ENCODE measurements at regions not wholly inside any gene's neighbourhood (a gene's known extent, or its start where the extent isn't known, plus 50 kb on each side); places are given as distances from the start of the nearest gene placed in this dataset.
"Not testable (repeated sequence)": the region's sequence is repeated elsewhere in the genome, so short reads cannot be mapped to it uniquely, and the experiment has no call there.

DNA sequence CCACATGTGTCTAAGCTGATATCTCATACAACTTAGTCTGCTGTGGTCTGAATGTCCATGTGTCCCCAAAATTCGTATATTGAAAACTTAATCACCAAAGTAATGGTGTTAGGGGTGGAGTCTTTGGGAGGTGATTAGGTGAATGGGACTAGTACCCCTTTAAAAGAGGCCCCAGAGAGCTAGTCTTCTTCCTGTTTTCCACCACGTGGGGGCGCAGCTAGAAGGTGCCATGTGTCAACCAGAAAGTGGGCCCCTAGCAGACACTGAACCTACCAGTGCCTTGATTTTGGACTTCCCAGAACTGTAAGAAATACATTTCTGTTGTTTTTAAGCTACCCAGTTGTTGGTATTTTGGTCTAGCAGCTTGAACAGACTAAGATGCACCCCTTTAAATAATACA lies 86.6 kb downstream of the ASB1 start:
- peak; percentile 41 to 69 for DNase-seq
- Histone ChIP-seq H3K4me3 (no peak overlapping the region), H3K4me1 (no peaks in the 10 kb centered on the region), H3K27me3 (peaks cover 8% of the 10 kb centered on the region), H3K27ac (no peak overlapping the region), H3K9me3 (replicated peaks) (peaks cover 3% of the 10 kb centered on the region; the same call in 1 of the 2 replicates), H3K36me3 (no peaks in the 10 kb centered on the region)

DNA sequence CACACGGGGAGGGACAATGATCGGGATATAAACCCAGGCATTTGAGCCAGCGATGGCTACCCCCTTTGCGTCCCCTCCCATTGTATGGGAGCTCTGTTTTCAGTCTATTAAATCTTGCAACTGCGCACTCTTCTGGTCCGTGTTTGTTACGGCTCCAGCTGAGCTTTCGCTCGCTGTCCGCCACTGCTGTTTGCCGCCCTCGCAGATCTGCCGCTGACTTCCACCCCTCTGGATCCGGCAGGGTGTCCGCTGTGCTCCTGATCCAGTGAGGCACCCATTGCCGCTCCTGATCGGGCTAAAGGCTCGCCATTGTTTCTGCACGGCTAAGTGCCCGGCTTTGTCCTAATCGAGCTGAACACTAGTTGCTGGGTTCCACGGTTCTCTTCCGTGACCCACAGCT lies 87.3 kb downstream of the ASB1 start:
- not testable (repeated sequence) for H3K27ac ChIP-seq; DNase-seq; H3K9me3 ChIP-seq (replicated peaks); H3K4me1 ChIP-seq; H3K36me3 ChIP-seq; H3K27me3 ChIP-seq; H3K4me3 ChIP-seq

DNA sequence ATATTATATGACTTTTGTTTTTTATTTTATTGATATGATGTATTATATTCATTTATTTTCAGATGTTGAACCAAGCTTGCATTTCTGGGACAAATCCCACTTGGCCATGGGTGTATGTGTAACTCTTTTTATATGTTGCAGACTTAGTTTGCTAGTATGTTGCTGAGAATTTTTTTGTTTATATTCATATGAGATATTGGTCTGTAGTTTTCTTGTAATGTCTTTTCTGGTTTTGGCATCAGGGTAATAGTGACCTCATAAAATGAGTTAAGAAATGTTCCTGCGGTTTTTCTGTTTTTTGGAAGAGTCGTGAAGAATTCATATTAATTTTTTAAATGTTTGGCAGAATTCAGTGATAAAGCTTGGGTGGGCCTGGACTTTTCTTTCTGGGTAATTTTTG lies 88.7 kb downstream of the ASB1 start:
- Histone ChIP-seq H3K36me3 (no peaks in the 10 kb centered on the region), H3K27ac (no peak overlapping the region), H3K4me1 (no peaks in the 10 kb centered on the region), H3K27me3 (0 out of 2 replicates have a peak, but pooled peaks cover 4% of the 10 kb centered on the region), H3K4me3 (no peak overlapping the region), H3K9me3 (replicated peaks) (peaks cover 3% of the 10 kb centered on the region; the same call in 1 of the 2 replicates)
- DNase-seq = no peak

GRCh38 chr2:238517209-238517608 lies 90.5 kb downstream of the ASB1 start:
- no peak for DNase-seq
- Histone ChIP-seq H3K4me3 (no peak overlapping the region), H3K36me3 (no peaks in the 10 kb centered on the region), H3K27me3 (no peaks in the 10 kb centered on the region), H3K4me1 (no peaks in the 10 kb centered on the region), H3K9me3 (replicated peaks) (peaks cover 3% of the 10 kb centered on the region; the same call in 1 of the 2 replicates), H3K27ac (no peak overlapping the region)

DNA sequence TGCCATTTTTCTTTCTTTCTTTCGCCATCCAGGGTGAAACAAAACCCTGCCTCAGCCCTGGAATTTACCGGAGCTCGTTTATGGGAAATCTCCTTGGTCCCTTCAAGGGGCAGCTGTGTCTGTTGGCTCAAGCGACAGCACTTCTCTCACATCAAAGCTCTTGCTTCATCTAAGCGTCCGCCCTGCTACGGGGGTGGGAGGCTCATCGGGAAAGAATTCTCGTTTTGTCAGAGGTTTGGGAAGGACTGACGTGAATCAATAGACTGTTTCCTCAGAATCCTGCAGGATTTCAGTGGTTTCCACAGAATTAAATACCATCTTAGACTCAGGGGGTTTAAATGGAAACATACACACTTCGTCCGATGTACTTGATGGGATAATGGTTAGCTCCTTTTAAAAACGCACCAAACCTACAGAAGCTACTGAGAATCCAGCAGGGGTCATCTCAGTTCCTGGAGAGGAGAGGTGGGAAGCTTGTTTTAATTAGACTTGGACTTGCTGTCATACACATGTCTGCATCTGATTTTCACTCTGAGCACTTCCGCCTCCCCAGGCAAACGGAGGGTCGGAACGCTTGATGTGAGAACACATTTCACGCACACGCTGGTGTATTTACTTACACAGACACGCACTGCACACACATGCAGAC lies 91.6 kb downstream of the ASB1 start:
- no peaks in the 10 kb centered on the region for H3K27me3 ChIP-seq
- no peak for DNase-seq

GRCh38 chr2:238518821-238519186 lies 92.1 kb downstream of the ASB1 start:
- Histone ChIP-seq H3K27ac (no peak overlapping the region), H3K9me3 (replicated peaks) (peaks cover 3% of the 10 kb centered on the region; the same call in 1 of the 2 replicates), H3K27me3 (no peaks in the 10 kb centered on the region), H3K36me3 (no peaks in the 10 kb centered on the region), H3K4me3 (no peak overlapping the region), H3K4me1 (no peaks in the 10 kb centered on the region)
- no peak for DNase-seq

More for the DNA sequence above, 91.6 kb downstream of the ASB1 start:
- H3K4me3 ChIP-seq = no peak overlapping the region
- H3K27ac ChIP-seq = no peak overlapping the region
- peaks cover 3% of the 10 kb centered on the region; the same call in 1 of the 2 replicates for H3K9me3 ChIP-seq (replicated peaks)
- H3K36me3 ChIP-seq = no peaks in the 10 kb centered on the region
- no peaks in the 10 kb centered on the region for H3K4me1 ChIP-seq

GRCh38 chr2:238520359-238520886 lies 93.7 kb downstream of the ASB1 start:
- DNase-seq = no peak
- Histone ChIP-seq H3K4me1 (no peaks in the 10 kb centered on the region), H3K4me3 (no peak overlapping the region), H3K36me3 (no peaks in the 10 kb centered on the region), H3K27me3 (no peaks in the 10 kb centered on the region), H3K27ac (no peak overlapping the region), H3K9me3 (replicated peaks) (peaks cover 3% of the 10 kb centered on the region; the same call in 1 of the 2 replicates)

- Histone ChIP-seq H3K36me3 (no peaks in the 10 kb centered on the region), H3K27ac (no peak overlapping the region), H3K4me1 (no peaks in the 10 kb centered on the region), H3K4me3 (no peak overlapping the region), H3K27me3 (no peaks in the 10 kb centered on the region), H3K9me3 (replicated peaks) (peaks cover 3% of the 10 kb centered on the region; the same call in 1 of the 2 replicates)
- DNase-seq = no peak
These were observed 94.3 kb downstream of the ASB1 start for GRCh38 chr2:238521002-238521401.

DNA sequence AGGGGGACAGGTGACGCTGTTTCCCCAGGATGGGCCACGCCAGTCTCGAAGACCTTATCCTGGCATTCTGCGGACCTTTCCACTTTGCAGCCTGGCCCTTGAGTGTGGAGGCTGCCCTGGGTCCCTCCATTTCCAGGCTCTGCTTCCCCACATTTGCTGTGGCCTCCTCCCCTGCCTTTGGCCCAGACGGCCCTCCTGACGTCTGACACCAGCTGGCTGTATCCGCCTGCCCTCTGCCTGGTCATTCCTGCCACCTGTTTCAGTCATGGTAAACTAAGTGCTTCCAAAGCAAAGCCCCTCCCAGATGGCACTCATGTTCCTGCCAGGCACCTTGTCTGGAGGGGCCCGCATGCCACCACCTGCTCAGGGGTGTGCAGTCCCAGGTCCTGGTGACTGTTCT lies 95.1 kb downstream of the ASB1 start:
- Histone ChIP-seq H3K9me3 (replicated peaks) (no peaks in the 10 kb centered on the region), H3K27me3 (no peaks in the 10 kb centered on the region), H3K36me3 (no peaks in the 10 kb centered on the region), H3K27ac (no peak overlapping the region), H3K4me1 (no peaks in the 10 kb centered on the region), H3K4me3 (no peak overlapping the region)
- peak; percentile 31 to 47 for DNase-seq

DNA sequence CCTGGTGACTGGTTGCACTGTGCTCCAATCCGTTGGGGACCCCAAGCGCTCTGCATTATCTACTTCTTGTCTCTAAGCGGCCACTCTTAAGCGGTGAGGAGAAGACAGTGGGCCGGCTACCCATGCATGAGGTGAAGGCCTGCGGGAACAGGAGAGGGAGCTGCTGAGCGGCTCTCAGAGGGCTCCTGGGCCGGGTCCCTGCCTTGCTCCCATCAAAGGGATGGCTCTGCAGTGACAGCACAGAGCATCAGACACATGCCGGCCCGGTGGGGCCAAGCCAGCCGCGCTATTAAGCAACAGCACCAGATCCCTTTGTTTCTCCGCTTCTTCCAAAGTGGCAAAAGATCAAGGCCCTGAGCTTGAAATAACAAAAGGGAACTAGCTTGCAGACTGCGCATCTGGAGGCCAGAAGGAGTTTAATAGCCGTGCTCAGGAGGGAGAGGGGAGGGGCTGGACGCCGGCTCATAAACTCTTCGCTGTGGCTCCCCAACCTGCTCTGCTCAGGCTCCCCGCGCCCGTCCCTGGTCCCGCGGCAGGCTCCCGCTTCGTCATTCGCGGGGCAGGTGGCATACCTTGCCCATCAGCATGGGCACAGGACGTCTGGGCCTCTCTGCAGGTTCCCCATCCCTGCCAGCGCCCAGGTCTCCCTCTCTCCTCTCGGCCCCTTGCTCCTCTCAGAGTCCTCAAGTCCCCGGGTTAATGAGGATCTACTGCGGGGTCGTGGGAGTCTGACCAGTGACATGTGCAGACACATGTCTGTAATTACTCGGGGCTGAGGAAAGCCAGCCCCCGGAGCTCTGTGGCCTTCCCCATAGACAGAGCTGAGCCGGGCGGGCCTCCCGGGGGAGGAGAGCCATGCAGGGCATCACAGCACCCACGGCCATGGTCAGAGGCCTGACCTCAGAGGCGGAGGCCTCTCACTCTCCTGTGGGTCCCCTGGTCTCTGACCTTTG lies 96.7 kb downstream of the ASB1 start:
- Histone ChIP-seq H3K4me3 (no peak overlapping the region), H3K27ac (no peak overlapping the region), H3K9me3 (replicated peaks) (no peaks in the 10 kb centered on the region), H3K27me3 (no peaks in the 10 kb centered on the region), H3K4me1 (no peaks in the 10 kb centered on the region), H3K36me3 (no peaks in the 10 kb centered on the region)
- DNase-seq = no peak

DNA sequence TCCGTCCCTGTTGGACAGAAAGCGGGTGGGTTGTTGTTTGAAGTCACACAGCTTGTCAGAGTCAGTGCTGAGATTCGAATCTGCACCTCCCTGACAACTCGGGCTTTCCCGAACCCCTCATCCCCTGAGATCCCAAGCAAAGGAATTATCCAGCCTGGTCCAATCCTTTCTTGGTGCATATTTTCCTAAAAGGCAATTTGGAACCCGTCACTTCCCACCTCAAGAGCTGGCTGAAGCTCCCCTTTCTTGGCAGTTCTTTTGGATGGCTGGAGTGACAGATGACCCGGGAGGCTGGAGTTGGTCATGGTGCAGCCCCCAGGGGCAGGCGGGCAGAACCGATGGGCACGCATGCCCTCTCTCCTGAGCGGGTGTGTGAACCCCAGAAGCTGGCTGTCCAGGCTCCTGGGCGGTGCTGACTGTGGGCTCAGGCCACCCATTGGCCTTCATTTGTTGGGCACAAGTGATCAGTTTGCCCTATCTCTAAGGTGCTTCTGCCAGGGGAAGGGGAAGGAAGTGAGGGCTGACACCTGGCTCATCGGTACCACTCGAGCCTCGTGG lies 97.8 kb downstream of the ASB1 start:
- no peaks in the 10 kb centered on the region for H3K36me3 ChIP-seq
- H3K9me3 ChIP-seq (replicated peaks) = no peaks in the 10 kb centered on the region
- no peak overlapping the region for H3K27ac ChIP-seq
- H3K4me1 ChIP-seq = no peaks in the 10 kb centered on the region
- H3K4me3 ChIP-seq = no peak overlapping the region
- no peaks in the 10 kb centered on the region for H3K27me3 ChIP-seq
- no peak for DNase-seq

DNA sequence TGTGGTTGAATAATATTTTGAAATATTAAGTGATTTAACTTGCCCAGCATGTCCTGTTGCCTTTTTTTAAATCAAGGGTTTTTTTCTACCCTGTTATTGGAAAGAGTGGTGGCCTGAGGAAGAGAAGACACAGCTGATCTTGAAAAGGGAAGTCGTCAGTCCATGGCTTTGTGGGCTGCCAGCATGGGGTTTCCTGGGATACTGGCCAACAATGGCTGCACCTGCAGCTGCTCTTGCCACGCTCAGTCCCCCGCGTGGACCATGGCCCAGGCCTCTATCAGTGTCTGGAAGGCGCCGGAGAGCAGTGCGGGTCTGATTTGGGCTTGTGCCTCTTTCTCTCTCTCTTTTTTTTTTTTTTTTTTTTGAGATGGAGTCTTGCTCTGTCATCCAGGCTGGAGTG lies 99.3 kb downstream of the ASB1 start:
- peak in 1 of 2 experiments; percentile 15 for DNase-seq
- H3K4me3 ChIP-seq = no peak overlapping the region

GRCh38 chr2:238527565-238527964 lies 100.8 kb downstream of the ASB1 start:
- Histone ChIP-seq H3K36me3 (no peaks in the 10 kb centered on the region), H3K4me3 (no peak overlapping the region), H3K4me1 (no peaks in the 10 kb centered on the region), H3K9me3 (replicated peaks) (no peaks in the 10 kb centered on the region), H3K27me3 (no peaks in the 10 kb centered on the region), H3K27ac (no peak overlapping the region)
- DNase-seq = no peak

More for the DNA sequence above, 99.3 kb downstream of the ASB1 start:
- Histone ChIP-seq H3K36me3 (no peaks in the 10 kb centered on the region), H3K27ac (no peak overlapping the region), H3K27me3 (no peaks in the 10 kb centered on the region), H3K9me3 (replicated peaks) (no peaks in the 10 kb centered on the region), H3K4me1 (no peaks in the 10 kb centered on the region)

DNA sequence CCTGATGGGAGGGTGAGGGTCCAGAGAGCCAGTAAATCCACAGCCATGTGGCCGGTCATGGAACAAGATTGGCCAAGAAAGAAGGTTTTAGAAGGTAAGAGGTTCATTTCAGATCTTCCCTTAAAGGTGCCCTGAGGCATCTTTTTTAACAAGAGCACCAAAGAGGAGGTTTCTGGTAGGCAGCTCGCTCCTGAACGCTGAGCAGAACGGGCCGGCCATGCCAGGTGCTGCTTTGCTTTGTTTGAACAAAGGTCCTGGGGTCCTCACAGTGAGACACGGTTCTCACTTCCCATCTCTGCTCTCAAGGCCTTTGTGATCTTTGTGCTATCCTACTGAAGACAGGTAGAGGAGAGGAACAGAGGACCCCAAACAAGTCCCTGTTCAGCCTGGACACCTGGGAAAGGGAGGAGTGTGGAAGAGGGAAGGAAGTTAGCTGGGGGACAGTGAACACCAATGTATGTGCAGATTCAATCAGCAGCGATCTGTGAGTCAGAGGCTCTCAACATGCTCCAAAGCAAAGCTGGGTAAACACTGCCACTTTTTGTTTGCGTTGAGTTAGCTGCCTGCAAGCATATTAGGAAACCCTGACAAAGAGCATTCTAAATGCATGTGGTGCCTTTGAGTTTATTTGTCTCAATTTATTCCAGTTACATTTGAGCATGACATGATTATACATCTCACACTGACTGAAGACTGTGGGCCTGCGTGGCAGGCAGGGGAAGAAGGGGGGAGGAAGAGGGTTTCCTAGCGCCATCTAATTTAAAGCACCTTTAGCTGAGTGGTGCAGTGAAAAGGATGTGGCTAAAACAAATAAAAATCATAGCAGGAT lies 102.4 kb downstream of the ASB1 start:
- no peaks in the 10 kb centered on the region for H3K4me1 ChIP-seq
- no peaks in the 10 kb centered on the region for H3K27me3 ChIP-seq
- no peak for DNase-seq
- H3K4me3 ChIP-seq = no peak overlapping the region
- no peaks in the 10 kb centered on the region for H3K9me3 ChIP-seq (replicated peaks)
- no peaks in the 10 kb centered on the region for H3K36me3 ChIP-seq
- H3K27ac ChIP-seq = no peak overlapping the region
